ENCODE measurements at regions not wholly inside any gene's neighbourhood (a gene's known extent, or its start where the extent isn't known, plus 50 kb on each side); places are given as distances from the start of the nearest gene placed in this dataset.
"Not testable (repeated sequence)": the region's sequence is repeated elsewhere in the genome, so short reads cannot be mapped to it uniquely, and the experiment has no call there.

DNA sequence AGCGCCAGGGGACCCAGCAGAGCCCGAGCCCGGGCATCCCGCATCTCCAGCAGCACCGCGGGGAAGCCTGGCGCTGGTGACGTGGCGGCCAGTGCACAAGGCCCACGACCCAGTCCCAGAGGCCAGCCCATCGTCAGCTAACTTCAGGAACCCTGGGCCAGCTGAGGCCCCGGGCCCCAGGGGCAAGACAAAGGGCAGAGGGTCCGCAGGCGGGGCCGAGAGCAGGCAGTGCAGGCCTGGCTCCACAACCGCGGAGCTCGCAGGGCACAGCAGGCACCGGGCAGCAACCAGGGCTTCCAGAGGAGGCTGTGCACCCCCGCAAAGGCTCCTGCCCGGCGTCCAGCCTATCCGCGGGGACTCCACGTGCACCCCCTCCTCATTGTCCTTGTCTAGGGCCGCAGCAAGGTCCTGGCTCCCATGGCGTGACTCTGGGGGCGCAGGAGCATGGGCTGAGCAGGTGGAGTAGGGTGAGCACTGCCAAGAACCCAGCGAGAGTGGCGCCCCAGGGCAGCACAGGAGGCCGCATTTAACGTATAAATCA is 352.5 kb downstream of the KCNJ18 start:
- DNase-seq (ENCODE audit: low read depth in 4 of 4, low spot score in 3 of 4) = not testable (repeated sequence)

DNA sequence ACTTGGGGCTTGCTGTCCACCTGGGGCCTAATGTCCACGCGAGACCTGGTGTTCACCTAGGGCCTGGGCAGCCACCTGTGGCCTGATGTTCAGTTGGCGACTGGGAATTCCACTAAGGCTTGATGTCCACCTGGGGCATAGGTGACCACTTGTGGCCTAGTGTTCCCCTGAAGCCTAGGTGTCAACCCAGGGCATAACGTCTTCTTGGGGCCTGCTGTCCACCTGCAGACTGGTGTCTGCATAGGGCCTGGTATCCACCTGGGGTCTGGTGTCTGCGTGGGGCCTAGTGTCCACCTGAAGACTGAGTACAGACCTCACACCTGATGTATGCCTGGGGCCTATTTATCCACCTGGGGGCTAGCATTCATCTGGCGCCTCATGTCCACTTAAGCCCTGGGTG is 355.2 kb downstream of the KCNJ18 start:
- not testable (repeated sequence) for DNase-seq (ENCODE audit: low read depth in 4 of 4, low spot score in 3 of 4)

- not testable (repeated sequence) for DNase-seq (ENCODE audit: low read depth in 4 of 4, low spot score in 3 of 4)
Observed at GRCh38 chr17:22048226-22048625, 355.9 kb downstream of the KCNJ18 start.

GRCh38 chr17:22050766-22051165 is 358.4 kb downstream of the KCNJ18 start:
- not testable (repeated sequence) for DNase-seq (ENCODE audit: low read depth in 4 of 4, low spot score in 3 of 4)

GRCh38 chr17:22052715-22053114 is 360.4 kb downstream of the KCNJ18 start:
- not testable (repeated sequence) for DNase-seq (ENCODE audit: low read depth in 4 of 4, low spot score in 3 of 4)

DNA sequence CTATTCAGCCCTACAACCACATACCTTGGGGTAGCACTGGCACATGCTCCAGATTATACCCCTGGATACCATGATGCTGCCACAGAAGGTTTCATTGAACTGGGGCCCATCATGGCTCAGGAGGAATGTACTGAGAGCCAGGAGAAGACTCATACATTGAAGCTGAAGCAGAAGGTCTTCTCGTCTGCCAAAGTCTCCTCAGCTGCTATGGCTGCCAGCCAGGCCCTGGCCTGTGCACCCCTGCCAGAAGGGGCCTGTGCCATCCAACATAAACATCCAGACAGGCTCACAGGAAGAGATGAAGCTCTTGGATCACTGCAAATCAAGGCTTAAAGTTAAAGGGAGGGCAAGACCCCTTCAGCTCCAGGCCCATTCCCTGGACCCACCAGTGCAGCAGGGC is 364.2 kb downstream of the KCNJ18 start:
- not testable (repeated sequence) for DNase-seq (ENCODE audit: low read depth in 4 of 4, low spot score in 3 of 4)

DNA sequence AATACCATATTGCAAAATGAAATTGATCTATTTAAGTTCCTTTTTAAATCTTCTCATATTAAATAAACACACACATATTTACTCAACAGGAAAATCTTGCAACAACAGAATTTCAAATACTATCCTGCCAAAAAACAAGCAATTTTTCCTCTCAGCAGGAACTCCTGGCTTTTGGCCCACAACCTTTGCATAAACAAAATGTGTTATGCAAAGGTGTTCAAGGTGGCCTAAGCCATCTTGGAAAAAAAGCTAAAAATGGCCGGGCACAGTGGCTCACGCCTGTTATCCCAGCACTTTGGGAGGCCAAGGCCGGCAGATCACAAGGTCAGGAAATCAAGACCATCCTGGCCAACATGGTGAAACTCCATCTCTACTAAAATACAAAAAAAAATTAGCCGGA is 383.6 kb downstream of the KCNJ18 start:
- DNase-seq (ENCODE audit: low read depth in 4 of 4, low spot score in 3 of 4) = not testable (repeated sequence)

GRCh38 chr17:22088589-22088988 is 396.3 kb downstream of the KCNJ18 start:
- not testable (repeated sequence) for DNase-seq (ENCODE audit: low read depth in 4 of 4, low spot score in 3 of 4)

DNA sequence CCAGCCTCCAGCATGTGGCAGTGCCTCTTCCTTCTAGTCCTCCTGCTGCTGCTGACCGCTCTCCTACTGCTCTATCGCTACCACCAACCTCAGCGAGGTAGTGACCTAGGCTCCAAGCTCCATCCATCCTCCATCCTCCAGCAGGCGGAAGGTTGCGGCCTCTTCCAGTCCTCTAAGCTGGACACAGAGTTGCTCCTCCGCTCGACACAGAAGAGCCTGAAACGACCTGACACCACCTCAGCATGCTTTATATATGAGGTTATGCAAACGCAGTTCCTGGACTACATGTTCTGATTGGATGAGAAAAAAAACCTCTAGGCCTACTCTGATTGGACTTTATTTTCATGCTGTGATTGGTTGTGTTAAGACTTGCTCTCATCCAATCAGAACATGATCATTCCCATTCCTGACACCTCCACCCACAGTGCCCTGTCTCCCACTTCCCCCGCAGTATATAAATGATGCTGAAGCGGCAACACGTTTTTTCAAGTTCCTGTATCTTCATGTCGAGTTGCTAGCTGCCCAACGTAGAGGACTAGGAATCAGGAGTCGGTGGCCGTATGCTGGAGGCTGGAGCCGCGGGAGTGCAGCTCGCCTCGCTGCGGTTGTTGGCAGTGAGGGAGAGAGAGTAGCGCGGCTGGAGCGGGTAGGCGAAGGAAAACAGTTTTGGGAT is 398.1 kb downstream of the KCNJ18 start:
- no peak for DNase-seq (ENCODE audit: low read depth in 4 of 4, low spot score in 3 of 4)

- DNase-seq (ENCODE audit: low read depth in 4 of 4, low spot score in 3 of 4) = not testable (repeated sequence)
Observed at GRCh38 chr17:22091041-22091679, 398.8 kb downstream of the KCNJ18 start.

DNA sequence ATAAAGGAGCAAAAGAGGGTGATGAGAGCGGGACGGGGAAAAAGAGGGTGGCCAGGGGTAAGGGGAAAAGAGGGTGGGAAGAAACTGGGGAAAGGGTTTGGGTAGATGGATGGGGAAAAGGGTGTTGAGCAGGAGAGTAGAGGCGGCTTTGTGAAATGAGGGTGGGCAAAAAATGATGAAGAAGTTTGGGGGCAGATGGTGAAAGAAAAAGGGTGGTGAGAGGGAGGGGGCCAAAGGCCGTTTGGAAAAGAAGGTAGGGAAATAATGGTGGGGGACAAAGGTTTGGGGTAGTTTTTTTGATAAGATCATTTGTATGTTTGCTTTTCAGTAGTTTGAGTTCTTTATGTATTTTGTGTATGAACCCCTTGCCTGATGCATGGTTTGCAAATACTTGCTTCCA is 399.5 kb downstream of the KCNJ18 start:
- not testable (repeated sequence) for DNase-seq (ENCODE audit: low read depth in 4 of 4, low spot score in 3 of 4)

- not testable (repeated sequence) for DNase-seq (ENCODE audit: low read depth in 4 of 4, low spot score in 3 of 4)
Observed at GRCh38 chr17:22095414-22095813, 403.1 kb downstream of the KCNJ18 start.

- not testable (repeated sequence) for DNase-seq (ENCODE audit: low read depth in 4 of 4, low spot score in 3 of 4)
Observed at GRCh38 chr17:22099633-22100032, 407.3 kb downstream of the KCNJ18 start.

GRCh38 chr17:22102177-22102576 is 409.9 kb downstream of the KCNJ18 start:
- DNase-seq (ENCODE audit: low read depth in 4 of 4, low spot score in 3 of 4) = no peak

DNA sequence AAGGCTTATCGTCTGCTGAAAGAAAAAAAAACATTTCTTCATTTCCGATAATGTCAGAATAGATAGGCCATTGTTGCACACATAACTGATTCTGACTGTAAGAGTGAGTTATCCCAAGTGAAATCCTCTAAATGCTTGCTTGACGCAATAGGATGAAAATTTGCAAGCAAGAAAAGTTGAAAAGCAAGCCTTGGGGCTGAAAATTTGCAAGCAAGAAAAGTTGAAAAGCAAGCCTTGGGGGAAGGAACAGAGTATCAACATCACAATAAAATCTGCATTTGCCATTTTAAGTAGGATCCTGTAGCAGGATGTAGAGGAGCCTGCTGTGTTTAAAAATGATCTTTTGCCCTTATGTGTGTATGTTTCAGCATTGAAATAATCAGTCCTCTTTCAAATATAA is 424.4 kb downstream of the KCNJ18 start:
- not testable (repeated sequence) for DNase-seq (ENCODE audit: low read depth in 4 of 4, low spot score in 3 of 4)

DNA sequence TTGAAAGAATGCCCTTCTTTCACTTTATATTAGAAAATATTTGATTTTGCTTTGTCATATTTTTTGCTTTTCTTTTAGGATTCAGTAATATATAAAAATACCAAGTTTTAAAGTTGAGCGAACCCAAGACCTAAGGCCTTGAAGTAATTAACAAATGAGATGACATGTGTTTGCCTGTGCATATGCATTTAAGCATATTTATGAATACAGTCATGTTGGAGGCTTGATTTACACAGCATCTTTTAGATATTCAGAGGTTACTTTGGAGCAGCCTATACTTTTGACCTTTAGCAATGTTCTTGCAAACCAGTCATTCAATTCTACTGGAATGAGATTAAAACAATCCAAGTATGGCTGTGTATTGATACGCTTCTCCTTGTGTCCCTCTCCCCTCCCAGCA is 425.1 kb downstream of the KCNJ18 start:
- DNase-seq (ENCODE audit: low read depth in 4 of 4, low spot score in 3 of 4) = not testable (repeated sequence)

- not testable (repeated sequence) for DNase-seq (ENCODE audit: low read depth in 4 of 4, low spot score in 3 of 4)
Observed at GRCh38 chr17:22119016-22119415, 426.7 kb downstream of the KCNJ18 start.

GRCh38 chr17:22119751-22120150 is 427.4 kb downstream of the KCNJ18 start:
- DNase-seq (ENCODE audit: low read depth in 4 of 4, low spot score in 3 of 4) = not testable (repeated sequence)

DNA sequence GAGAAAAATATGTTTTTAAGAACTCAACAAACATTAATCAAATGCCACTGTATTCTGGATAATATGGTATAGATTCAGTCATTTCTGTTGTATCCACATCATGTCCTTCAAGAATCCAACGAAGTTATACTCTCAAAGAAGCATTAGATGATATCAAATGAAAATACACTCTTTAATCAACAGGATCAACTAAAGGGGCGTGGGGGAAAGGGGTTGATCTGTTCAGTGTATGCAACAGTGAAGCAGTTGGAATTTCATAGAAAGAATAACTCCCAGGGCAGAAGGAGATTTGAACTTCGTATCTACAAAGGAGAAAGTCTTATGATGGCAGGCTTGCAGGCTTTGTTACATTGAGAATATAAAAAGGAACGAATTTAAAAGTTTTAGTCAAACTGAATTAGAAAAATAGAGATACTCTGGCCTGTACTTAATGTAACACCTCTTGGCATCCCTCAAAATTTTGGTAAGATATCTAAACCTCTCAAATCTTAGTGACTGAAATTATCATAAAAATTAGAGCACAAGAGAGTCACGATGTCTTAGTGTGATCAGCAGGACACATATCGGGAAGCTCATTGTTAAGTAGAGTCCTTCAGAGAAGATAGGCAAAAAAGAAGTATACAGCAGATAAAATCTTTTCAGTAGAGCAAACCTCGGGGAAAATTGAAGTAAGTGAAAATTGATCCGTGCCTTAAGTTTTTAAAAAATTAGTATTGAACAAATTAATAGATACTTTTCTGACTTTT is 431.4 kb downstream of the KCNJ18 start:
- no peak for DNase-seq (ENCODE audit: low read depth in 4 of 4, low spot score in 3 of 4)

DNA sequence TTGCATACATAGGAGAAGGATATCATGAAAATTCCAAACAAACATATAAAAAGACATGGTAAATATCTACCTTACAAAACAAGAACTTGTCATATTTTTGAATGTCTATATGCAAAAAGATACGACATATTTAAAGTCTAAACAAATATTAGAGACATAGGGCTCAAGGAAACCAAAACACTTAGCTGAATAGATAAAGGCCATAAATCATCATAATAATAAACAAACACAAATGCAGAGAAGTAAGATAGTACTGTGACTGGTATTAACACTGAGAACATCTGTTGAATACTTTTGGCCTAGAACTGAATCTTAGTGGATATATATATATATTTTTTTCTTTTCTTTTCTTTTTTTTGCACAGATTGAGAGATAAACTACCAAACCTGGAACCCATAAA is 435.8 kb downstream of the KCNJ18 start:
- no peak for DNase-seq (ENCODE audit: low read depth in 4 of 4, low spot score in 3 of 4)

- DNase-seq (ENCODE audit: low read depth in 4 of 4, low spot score in 3 of 4) = no peak
Observed at GRCh38 chr17:22128723-22129122, 436.4 kb downstream of the KCNJ18 start.
